ENCODE measurements at regions not wholly inside any gene's neighbourhood (a gene's known extent, or its start where the extent isn't known, plus 50 kb on each side); places are given as distances from the start of the nearest gene placed in this dataset.

GRCh38 chr13:62243106-62243505 lies 827.5 kb upstream of the PCDH20 start:
- dilution Hi-C loops (cut with HindIII; ENCODE audit: low sequenced_read_pairs, unreplicated experiment), result no loop called here
- 0 out of 2 replicates have a peak, but pooled peaks have one; percentile 17 for TF ChIP-seq CEBPB (IDR thresholded peaks at IDR 0.05; ENCODE audit: low read depth, low read length)
- TF ChIP-seq SMC3 (IDR thresholded peaks at IDR 0.05; ENCODE audit: low read depth, low read length), result no peak
- H3K56ac ChIP-seq (ENCODE audit: extremely low read depth, insufficient read depth, low read length), result no peak overlapping the region

More at GRCh38 chr13:62243106-62243505, 827.5 kb upstream of the PCDH20 start:
- BruUV-seq (replicated peaks), result no TSS peak
- Histone ChIP-seq H2BK120ac (ENCODE audit: low read depth, low read length) (no peak overlapping the region), H4K8ac (ENCODE audit: low read depth in 2 of 2, low read length in 2 of 2) (no peak overlapping the region), H3K23ac (ENCODE audit: low read depth, low read length) (no peak overlapping the region), H3K27ac (ENCODE audit: insufficient read depth, low read length) (no peak overlapping the region), H3K79me1 (ENCODE audit: low read depth in 1 of 2, low read length in 2 of 2) (no peaks in the 10 kb centered on the region), H3K4ac (ENCODE audit: low read depth, low read length) (no peak overlapping the region), H2AFZ (replicated peaks; ENCODE audit: low read length, poor library complexity) (no peak overlapping the region), H3K4me2 (ENCODE audit: low read depth, low read length) (no peak overlapping the region), H3K36me3 (ENCODE audit: control insufficient read depth, insufficient read depth, low read length) (no peaks in the 10 kb centered on the region), H2BK20ac (ENCODE audit: low read depth, low read length) (no peak overlapping the region), H2BK5ac (ENCODE audit: low read depth, low read length, poor library complexity, severe bottlenecking) (no peak overlapping the region), H3K14ac (replicated peaks; ENCODE audit: low read depth, low read length) (no peak overlapping the region), H4K5ac (ENCODE audit: low read depth, low read length) (no peak overlapping the region), H3K27me3 (ENCODE audit: control insufficient read depth, insufficient read depth, low read length) (no peaks in the 10 kb centered on the region), H2AK5ac (ENCODE audit: low read depth, low read length) (no peak overlapping the region), H3K9ac (ENCODE audit: low read depth, low read length) (no peak overlapping the region), H2AK9ac (replicated peaks; ENCODE audit: low read depth, low read length, poor library complexity) (no peak overlapping the region), H3K4me1 (ENCODE audit: control insufficient read depth, insufficient read depth, low read length) (no peaks in the 10 kb centered on the region), H3K9me3 (ENCODE audit: control insufficient read depth, insufficient read depth, low read length) (peaks cover 2% of the 10 kb centered on the region; the same call in 1 of the 2 replicates), H4K20me1 (ENCODE audit: insufficient read depth, low read length) (no peaks in the 10 kb centered on the region), H4K91ac (ENCODE audit: insufficient read depth, low read depth, low read length) (no peak overlapping the region), H2BK15ac (ENCODE audit: low read depth, low read length) (no peak overlapping the region), H3K4me3 (ENCODE audit: insufficient read depth, low read depth, low read length) (no peak overlapping the region), H3K18ac (ENCODE audit: low read depth, low read length) (no peak overlapping the region), H3K9me1 (ENCODE audit: insufficient read depth, low read length) (no peaks in the 10 kb centered on the region)
- no peak for ATAC-seq (ENCODE audit: low read depth)
- ChIA-PET POLR2A (ENCODE audit: unreplicated experiment) (no interaction called here), CTCF (no interaction called here)
- no CpG with 5 or more reads among the region's 2 CpGs for WGBS, 2 experiments (ENCODE audit: extremely low coverage in 2 of 2, insufficient read length in 1 of 2)
- intact Hi-C loops (cut with micrococcal nuclease) (no loop called here), in situ Hi-C loops (cut with MboI; ENCODE audit: low sequenced_read_pairs) (no loop called here)
- DNase-seq, result no peak
